Right ventricle myocardium inferior (tissue), 1 donor: ENCODE measurements at regions not wholly inside any gene's neighbourhood (a gene's known extent, or its start where the extent isn't known, plus 50 kb on each side); places are given as distances from the start of the nearest gene placed in this dataset.

Experiments
- ATAC-seq: fragments of 200-7000 bp; cut with Tn5 transposase; one replicate; pipeline ENCODE4 v1.9.1; 2020; ENCODE audit warnings: mild to moderate bottlenecking, moderate library complexity
- DNase-seq: peaks from one replicate; pipeline ENCODE4 v3.0.0; 2021; ENCODE audit errors: missing footprints
- intact Hi-C: fragments of 100-400 bp; cut with DNase I; formaldehyde crosslinking; loops from one replicate; pipeline ENCODE4 v1.11.0; 2022
- donor health status: DM: no; HTN: yes; CAD: no; lungs with severe emphysema.

GRCh38 chr13:110773480-110773879, 60.0 kb downstream of the ING1 start:
- no peak for ATAC-seq
- intact Hi-C loops, result no loop called here

GRCh38 chr13:110774051-110774450, 60.6 kb downstream of the ING1 start:
- ATAC-seq (no peak), DNase-seq (no peak)
- intact Hi-C loops, result no loop called here

More at GRCh38 chr13:110773480-110773879, 60.0 kb downstream of the ING1 start:
- no peak for DNase-seq

- DNase-seq (no peak), ATAC-seq (no peak)
- intact Hi-C loops, result no loop called here
Measured at GRCh38 chr13:110774490-110774889, 61.0 kb downstream of the ING1 start.

- intact Hi-C loops, result no loop called here
- ATAC-seq (no peak), DNase-seq (no peak)
Measured at GRCh38 chr13:110775576-110775975, 62.1 kb downstream of the ING1 start.

- ATAC-seq, result no peak
- intact Hi-C loops, result no loop called here
- no peak for DNase-seq
Measured at GRCh38 chr13:110777251-110777820, 63.8 kb downstream of the ING1 start.

DNA sequence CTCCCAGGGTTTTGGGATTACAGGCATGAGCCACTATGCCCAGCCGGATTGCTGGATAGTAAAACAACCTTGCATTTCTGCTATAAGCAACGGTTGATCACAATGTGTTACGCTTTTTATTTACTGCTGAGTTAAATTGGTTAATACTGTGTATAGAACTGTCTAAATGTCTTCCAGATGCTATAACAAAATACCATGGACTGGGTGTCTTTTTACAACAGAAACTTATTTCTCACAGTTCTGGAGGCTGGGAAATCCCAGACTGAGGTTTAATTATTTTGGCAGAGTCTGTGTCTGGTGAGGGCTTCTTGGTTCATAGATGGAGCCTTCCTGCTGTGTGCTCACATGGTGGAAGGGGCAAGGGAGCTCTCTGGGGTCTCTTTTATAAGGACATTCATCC, 65.5 kb downstream of the ING1 start:
- ATAC-seq (no peak), DNase-seq (no peak)
- intact Hi-C loops, result no loop called here

GRCh38 chr13:110780422-110780821, 66.9 kb downstream of the ING1 start:
- ATAC-seq, result no peak
- intact Hi-C loops, result no loop called here
- DNase-seq, result no peak

GRCh38 chr13:110782185-110782584, 68.7 kb downstream of the ING1 start:
- ATAC-seq, result no peak
- intact Hi-C loops, result no loop called here
- DNase-seq, result no peak

DNA sequence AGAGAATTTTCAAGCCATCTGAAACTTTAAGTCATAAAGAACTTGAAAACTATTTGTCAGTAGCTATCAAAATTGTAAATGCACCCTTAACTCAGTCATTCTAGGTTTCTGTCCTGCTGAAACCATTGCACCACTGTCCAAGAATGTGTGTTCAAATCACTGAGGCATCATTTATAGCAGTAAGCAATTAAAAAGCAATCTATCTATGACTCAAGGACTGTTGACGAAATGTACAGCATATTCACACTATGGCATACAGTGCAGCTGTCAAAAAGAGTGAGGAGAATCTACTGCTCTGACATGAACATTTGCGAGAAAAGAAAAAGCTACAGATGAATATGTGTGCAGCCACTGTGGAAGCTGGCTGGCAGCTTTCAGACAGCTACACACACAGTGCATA, 71.2 kb downstream of the ING1 start:
- intact Hi-C loops, result no loop called here
- DNase-seq (no peak), ATAC-seq (no peak)

DNA sequence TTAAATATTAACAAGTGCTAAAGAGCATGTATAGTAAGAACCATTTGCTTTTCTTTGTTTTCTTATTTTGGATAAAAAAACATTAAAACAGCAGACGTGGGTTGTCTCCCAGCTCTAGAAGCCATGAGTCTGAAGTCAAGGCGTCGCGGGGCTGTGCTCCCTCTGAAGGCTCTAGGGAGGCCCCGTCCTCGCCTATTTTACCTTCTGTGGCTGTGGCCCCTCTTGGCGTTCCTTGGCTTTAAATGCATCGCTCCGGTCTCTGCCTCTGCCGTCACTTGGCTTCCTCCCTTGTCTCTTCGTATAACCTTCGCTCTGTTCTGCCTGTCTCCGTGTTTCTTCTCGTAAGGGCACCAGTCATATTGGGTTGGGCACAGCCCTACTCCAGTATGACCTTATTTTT, 75.3 kb downstream of the ING1 start:
- intact Hi-C loops, result no loop called here
- ATAC-seq (no peak), DNase-seq (no peak)

DNA sequence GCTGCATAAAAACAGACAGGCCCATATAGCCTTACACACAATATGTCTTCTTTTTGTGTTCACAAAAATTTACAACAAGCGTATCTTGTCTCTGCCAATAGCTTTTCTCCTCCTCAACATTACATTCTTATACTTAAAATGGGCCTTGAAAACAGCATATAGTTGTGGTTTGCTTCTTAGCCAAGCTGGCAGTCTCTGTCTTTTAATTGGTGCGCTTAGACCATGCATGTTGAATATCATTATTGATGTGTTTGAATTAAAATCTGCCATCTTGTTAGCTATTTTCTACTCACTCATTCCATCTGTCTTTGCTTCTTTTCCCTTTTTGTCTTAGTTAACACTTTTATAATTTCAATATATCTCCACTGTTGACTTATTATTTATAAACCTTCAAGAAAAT, 76.4 kb downstream of the ING1 start:
- DNase-seq, result no peak
- intact Hi-C loops, result no loop called here
- ATAC-seq, result no peak

- ATAC-seq (no peak), DNase-seq (no peak)
- intact Hi-C loops, result no loop called here
Measured at GRCh38 chr13:110790371-110790770, 76.9 kb downstream of the ING1 start.

GRCh38 chr13:110794209-110794608, 80.7 kb downstream of the ING1 start:
- intact Hi-C loops, result no loop called here
- no peak for DNase-seq
- no peak for ATAC-seq

GRCh38 chr13:110797230-110797877, 83.9 kb downstream of the ING1 start:
- ATAC-seq (no peak), DNase-seq (no peak)
- intact Hi-C loops, result no loop called here

DNA sequence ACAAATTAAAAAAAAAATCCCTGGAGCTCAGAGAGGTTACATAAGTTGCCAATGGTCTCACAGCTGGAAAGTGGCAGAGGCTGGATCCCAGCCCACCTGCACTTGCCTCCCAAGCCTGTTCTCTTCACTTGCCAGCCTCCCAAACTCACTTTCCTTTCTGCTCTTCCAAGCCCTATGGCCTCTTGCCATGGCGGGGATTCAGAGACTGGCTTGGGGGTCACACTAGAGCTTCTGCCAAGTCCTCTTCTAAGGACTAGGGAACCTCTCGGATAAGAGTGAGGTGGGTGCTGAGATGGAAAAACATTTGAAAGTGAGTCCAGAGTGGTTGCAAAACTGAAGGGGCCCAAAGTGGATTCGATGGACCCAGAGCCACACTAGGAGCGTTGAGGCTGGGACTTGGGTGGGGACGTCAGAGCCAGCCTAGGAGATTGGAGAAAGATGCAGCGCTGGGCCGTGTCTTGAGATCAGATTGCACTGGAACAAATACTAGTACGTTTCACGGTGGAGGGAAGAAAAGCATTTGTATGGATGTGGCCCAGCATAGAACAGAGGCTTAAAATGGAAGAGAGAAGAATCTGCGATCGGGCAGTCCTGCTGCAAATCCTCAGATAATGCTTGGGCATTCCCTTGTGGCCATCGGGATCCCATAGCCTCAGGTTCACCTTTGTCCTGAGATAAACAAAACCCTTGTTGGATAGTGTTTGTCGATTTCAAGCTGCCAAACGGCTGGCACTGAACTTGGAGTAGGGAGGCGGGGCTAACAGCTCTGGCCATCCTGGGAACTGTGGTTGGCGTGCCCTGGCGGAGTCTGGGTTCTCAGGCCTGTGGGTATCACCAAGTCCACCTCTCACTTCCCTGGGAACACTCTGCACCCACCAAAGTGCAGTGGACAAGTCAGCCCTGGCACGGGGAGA, 84.8 kb downstream of the ING1 start:
- no peak for ATAC-seq
- DNase-seq, result no peak
- intact Hi-C loops, result no loop called here

GRCh38 chr13:110799246-110800236, 86.0 kb downstream of the ING1 start:
- peak; percentile 76 for ATAC-seq
- DNase-seq, result no peak
- intact Hi-C loops, result no loop called here

DNA sequence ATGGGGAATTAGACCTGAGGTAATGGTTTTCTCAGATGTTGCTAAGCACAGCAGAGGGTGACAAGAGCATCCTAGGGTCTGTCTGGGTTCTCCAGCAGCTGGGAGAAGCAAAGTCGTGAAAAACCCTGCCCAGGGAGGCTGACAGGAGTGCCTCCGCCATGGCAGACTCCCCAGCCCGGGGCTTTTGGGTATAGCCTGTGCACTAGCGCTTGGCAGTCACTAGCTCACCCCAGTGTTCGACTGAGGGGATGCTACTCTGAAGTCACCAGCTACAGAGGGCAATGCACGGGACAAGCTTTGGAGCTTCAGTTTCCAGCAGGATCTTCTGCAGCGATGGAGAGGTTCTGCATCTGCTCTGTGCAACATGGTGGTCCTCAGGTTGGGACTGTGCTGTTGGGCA, 87.5 kb downstream of the ING1 start:
- ATAC-seq, result no peak
- no peak for DNase-seq
- intact Hi-C loops, result no loop called here

DNA sequence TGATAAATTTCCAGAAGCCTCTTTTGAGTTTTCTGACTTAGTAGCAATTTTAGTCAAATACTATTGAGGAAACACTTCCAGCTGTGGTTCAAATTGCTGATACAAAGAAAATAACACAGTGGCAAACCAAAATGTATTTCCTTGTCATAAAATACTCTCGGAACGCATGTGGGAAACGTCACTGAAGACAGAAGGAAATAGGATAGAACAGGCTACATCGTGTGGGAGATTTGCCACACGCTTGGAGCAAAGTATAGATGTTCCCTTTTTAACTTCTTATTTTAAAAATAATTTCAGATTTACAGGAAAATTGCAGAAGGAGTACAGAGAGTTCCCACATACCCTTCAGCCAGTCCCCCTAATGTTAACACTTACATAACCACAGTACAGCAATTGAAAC, 88.8 kb downstream of the ING1 start:
- intact Hi-C loops, result no loop called here
- ATAC-seq (no peak), DNase-seq (no peak)

GRCh38 chr13:110806636-110807035, 93.1 kb downstream of the ING1 start:
- DNase-seq (no peak), ATAC-seq (no peak)
- intact Hi-C loops, result no loop called here
